Natural killer cell (primary cell): ENCODE measurements at regions not wholly inside any gene's neighbourhood (a gene's known extent, or its start where the extent isn't known, plus 50 kb on each side); places are given as distances from the start of the nearest gene placed in this dataset.

Experiments
- ATAC-seq, 3 donors: fragments of 150-1000 bp in 2 of 3; fragments of 200-7000 bp in 1 of 3; cut with Tn5 transposase; 1 replicate in 1 of 3; 2 replicates in 2 of 3; pipeline ENCODE4 v1.10.0; 2021; ENCODE audit warnings: mild to moderate bottlenecking in 2 of 3, moderate library complexity in 2 of 3
- DNase-seq, 2 donors: peaks; one replicate each; pipeline versions ENCODE4 v3.0.0 to v3.0.0-alpha.2; 2013 to 2021; ENCODE audit warnings: mixed read lengths in 1 of 2
- H3K27ac ChIP-seq: one replicate; pipeline ENCODE4 v1.5.1; 2013; ENCODE audit warnings: mild to moderate bottlenecking, low read length
- H3K27me3 ChIP-seq: one replicate; pipeline ENCODE4 v1.6.1; 2013; ENCODE audit warnings: low read length; ENCODE audit not compliant: control insufficient read depth, insufficient read depth
- H3K36me3 ChIP-seq: one replicate; pipeline ENCODE4 v1.6.1; 2013; ENCODE audit warnings: low read length; ENCODE audit not compliant: control insufficient read depth, insufficient read depth
- H3K4me1 ChIP-seq: one replicate; pipeline ENCODE4 v1.6.1; 2013; ENCODE audit warnings: low read length; ENCODE audit not compliant: control insufficient read depth, insufficient read depth
- H3K4me3 ChIP-seq: one replicate; pipeline ENCODE4 v1.5.1; 2013; ENCODE audit warnings: low read length
- H3K9me3 ChIP-seq: one replicate; pipeline ENCODE4 v1.6.1; 2013; ENCODE audit warnings: low read length; ENCODE audit not compliant: control insufficient read depth, insufficient read depth
- H3K27ac Mint-ChIP-seq, 2 donors: one replicate each; pipeline ENCODE4 v1.8.0; 2022; ENCODE audit warnings: mild to moderate bottlenecking in 2 of 2, mixed read lengths in 2 of 2, moderate library complexity in 1 of 2
- H3K27me3 Mint-ChIP-seq, 2 donors: one replicate each; pipeline ENCODE4 v1.8.0; 2022; ENCODE audit warnings: low read depth in 2 of 2, mixed read lengths in 2 of 2
- H3K36me3 Mint-ChIP-seq: one replicate; pipeline ENCODE4 v1.8.0; 2022; ENCODE audit warnings: mixed read lengths
- H3K4me1 Mint-ChIP-seq, 2 donors: one replicate each; pipeline ENCODE4 v1.8.0; 2022; ENCODE audit warnings: mixed read lengths in 2 of 2
- H3K4me3 Mint-ChIP-seq: one replicate; pipeline ENCODE4 v1.8.0; 2022; ENCODE audit warnings: mild to moderate bottlenecking, moderate library complexity, mixed read lengths
- H3K9me3 Mint-ChIP-seq, 2 donors: one replicate each; pipeline ENCODE4 v1.8.0; 2022; ENCODE audit warnings: mixed read lengths in 2 of 2
- CTCF ChIP-seq: fragments of 200-600 bp; IDR thresholded peaks from one replicate; pipeline ENCODE4 v1.8.0; 2022; ENCODE audit warnings: antibody characterized with exemption
- WGBS: methylation state at CpG from one replicate; pipeline ENCODE4 v1.1.7; 2013; ENCODE audit warnings: missing lambda C conversion rate; ENCODE audit not compliant: insufficient coverage; 5-methylcytosine and 5-hydroxymethylcytosine counted together
- intact Hi-C: fragments of 100-400 bp; cut with micrococcal nuclease; formaldehyde crosslinking; loops from one replicate; pipeline ENCODE4 v1.14.2; 2022

- no peaks in the 10 kb centered on the region for H3K4me1 ChIP-seq
- H3K27me3 ChIP-seq: peaks cover 3% of the 10 kb centered on the region
- no peak overlapping the region for H3K4me3 Mint-ChIP-seq
- H3K27ac Mint-ChIP-seq: no peak overlapping the region
- no peak for TF ChIP-seq CTCF
- no peaks in the 10 kb centered on the region for H3K4me1 Mint-ChIP-seq
- no peak overlapping the region for H3K27ac ChIP-seq
- ATAC-seq (no peak), DNase-seq (no peak)
- intact Hi-C loops: no loop called here
- no peaks in the 10 kb centered on the region for H3K9me3 ChIP-seq
- H3K4me3 ChIP-seq: no peak overlapping the region
- no peaks in the 10 kb centered on the region for H3K9me3 Mint-ChIP-seq
- no peaks in the 10 kb centered on the region for H3K36me3 ChIP-seq
- peaks cover 34 to 45% of the 10 kb centered on the region in 2 donors for H3K27me3 Mint-ChIP-seq
- no peaks in the 10 kb centered on the region for H3K36me3 Mint-ChIP-seq
Measured at GRCh38 chr1:115166531-115167091, 77.3 kb upstream of the TSPAN2 start.

GRCh38 chr1:115165776-115166175, 76.5 kb upstream of the TSPAN2 start:
- Histone ChIP-seq H3K27ac (no peak overlapping the region), H3K4me3 (no peak overlapping the region), H3K4me1 (no peaks in the 10 kb centered on the region), H3K9me3 (no peaks in the 10 kb centered on the region), H3K27me3 (peaks cover 3% of the 10 kb centered on the region), H3K36me3 (no peaks in the 10 kb centered on the region)
- Mint-ChIP-seq H3K9me3 (no peaks in the 10 kb centered on the region), H3K36me3 (no peaks in the 10 kb centered on the region), H3K4me3 (no peak overlapping the region), H3K27ac (no peak overlapping the region), H3K4me1 (no peaks in the 10 kb centered on the region), H3K27me3 (peaks cover 32 to 39% of the 10 kb centered on the region in 2 donors)
- DNase-seq: no peak
- no peak for ATAC-seq
- no peak for TF ChIP-seq CTCF
- intact Hi-C loops: no loop called here

GRCh38 chr1:115164940-115165705, 75.8 kb upstream of the TSPAN2 start:
- no peaks in the 10 kb centered on the region for H3K9me3 ChIP-seq
- no peaks in the 10 kb centered on the region for H3K36me3 Mint-ChIP-seq
- no peak overlapping the region for H3K4me3 Mint-ChIP-seq
- intact Hi-C loops: no loop called here
- H3K27me3 Mint-ChIP-seq: peaks cover 28 to 32% of the 10 kb centered on the region in 2 donors
- no peaks in the 10 kb centered on the region for H3K4me1 ChIP-seq
- no peak for TF ChIP-seq CTCF
- H3K9me3 Mint-ChIP-seq: no peaks in the 10 kb centered on the region
- no peaks in the 10 kb centered on the region for H3K4me1 Mint-ChIP-seq
- H3K36me3 ChIP-seq: no peaks in the 10 kb centered on the region
- no peak overlapping the region for H3K27ac Mint-ChIP-seq
- no peak for ATAC-seq
- H3K4me3 ChIP-seq: no peak overlapping the region
- H3K27ac ChIP-seq: no peak overlapping the region
- H3K27me3 ChIP-seq: peaks cover 3% of the 10 kb centered on the region
- 88% methylated on average over 4 of the region's 6 CpGs for WGBS
- DNase-seq: no peak

GRCh38 chr1:115164484-115164883, 75.2 kb upstream of the TSPAN2 start:
- H3K27me3 ChIP-seq: no peaks in the 10 kb centered on the region
- H3K27ac Mint-ChIP-seq: no peak overlapping the region
- H3K4me1 ChIP-seq: no peaks in the 10 kb centered on the region
- no peaks in the 10 kb centered on the region for H3K36me3 ChIP-seq
- no peaks in the 10 kb centered on the region for H3K9me3 Mint-ChIP-seq
- intact Hi-C loops: no loop called here
- no peaks in the 10 kb centered on the region for H3K9me3 ChIP-seq
- no CpG with 5 or more reads among the region's 1 CpG for WGBS
- peaks cover 23 to 27% of the 10 kb centered on the region in 2 donors for H3K27me3 Mint-ChIP-seq
- no peaks in the 10 kb centered on the region for H3K4me1 Mint-ChIP-seq
- H3K36me3 Mint-ChIP-seq: no peaks in the 10 kb centered on the region
- DNase-seq: no peak
- no peak for ATAC-seq
- no peak overlapping the region for H3K27ac ChIP-seq
- H3K4me3 ChIP-seq: no peak overlapping the region
- TF ChIP-seq CTCF: no peak
- H3K4me3 Mint-ChIP-seq: no peak overlapping the region
